Esophagus muscularis mucosa (tissue), 4 donors: ENCODE measurements at regions not wholly inside any gene's neighbourhood (a gene's known extent, or its start where the extent isn't known, plus 50 kb on each side); places are given as distances from the start of the nearest gene placed in this dataset.

ENCODE experiments used
- DNase-seq: peaks from one replicate; pipeline ENCODE4 v3.0.0-alpha.2; 2017; ENCODE audit errors: extremely low spot score
- H3K27ac ChIP-seq, 4 donors: fragments of 200-600 bp; sonication (generic); replicated peaks in 1 of 4; 1 replicate in 3 of 4; 2 replicates in 1 of 4; pipeline ENCODE4 v1.5.1; 2016 to 2019; ENCODE audit warnings: mild to moderate bottlenecking in 1 of 4
- H3K27me3 ChIP-seq, 4 donors: fragments of 200-600 bp; sonication (generic); one replicate each; pipeline versions ENCODE4 v1.5.1 to v1.6.0; 2016 to 2019
- H3K36me3 ChIP-seq, 4 donors: fragments of 200-600 bp; sonication (generic); one replicate each; pipeline ENCODE4 v1.5.1; 2016 to 2019
- H3K4me1 ChIP-seq, 4 donors: fragments of 200-600 bp; sonication (generic); one replicate each; pipeline ENCODE4 v1.5.1; 2016 to 2019
- H3K4me3 ChIP-seq, 4 donors: fragments of 200-600 bp; sonication (generic); 1 replicate in 2 of 4; 2 replicates in 2 of 4; pipeline ENCODE4 v1.5.1; 2016 to 2019; ENCODE audit warnings: mild to moderate bottlenecking in 4 of 4, moderate library complexity in 1 of 4
- H3K9me3 ChIP-seq, 4 donors: fragments of 200-600 bp; sonication (generic); 1 replicate in 3 of 4; 2 replicates in 1 of 4; pipeline ENCODE4 v1.5.1; 2016 to 2019
- CTCF ChIP-seq, 3 experiments: fragments of 200-600 bp in 2 of 3; fragments of 450-650 bp in 1 of 3; sonication (generic) in 2 of 3; IDR thresholded peaks; one replicate each; pipeline ENCODE4 v1.5.1; 2017 to 2019; ENCODE audit warnings: antibody characterized with exemption in 3 of 3, mild to moderate bottlenecking in 2 of 3, moderate library complexity in 1 of 3
- EP300 ChIP-seq: sonication (generic); formaldehyde crosslinking; IDR thresholded peaks from one replicate; pipeline ENCODE4 v1.6.1; 2017; ENCODE audit warnings: antibody characterized with exemption
- POLR2A ChIP-seq: fragments of 450-650 bp; IDR thresholded peaks from one replicate; pipeline ENCODE4 v1.6.1; 2017; ENCODE audit warnings: antibody characterized with exemption, moderate library complexity, mild to moderate bottlenecking, low read depth
- POLR2AphosphoS5 ChIP-seq, 2 donors: sonication (generic); formaldehyde crosslinking; IDR thresholded peaks; one replicate each; pipeline ENCODE4 v1.6.1; 2017; ENCODE audit warnings: antibody characterized with exemption in 2 of 2
- WGBS: methylation state at CpG from one replicate; pipeline ENCODE4 v1.1.5; 2018; 5-methylcytosine and 5-hydroxymethylcytosine counted together
- intact Hi-C: fragments of 100-400 bp; cut with DNase I; formaldehyde crosslinking; loops from one replicate; pipeline ENCODE4 v1.15.1; 2023

GRCh38 chr2:215695861-215696260 is 260.0 kb upstream of the FN1 start:
- Histone ChIP-seq H3K4me1 (peaks cover 3 to 44% (median 42%) of the 10 kb centered on the region in 4 donors), H3K27ac (no peak overlapping the region), H3K27me3 (no peaks in the 10 kb centered on the region), H3K36me3 (no peaks in the 10 kb centered on the region), H3K4me3 (no peak overlapping the region), H3K9me3 (no peaks in the 10 kb centered on the region)
- DNase-seq, result no peak
- intact Hi-C loops, result no loop called here
- 94% methylated on average over 4 of the region's 4 CpGs for WGBS
- no peak for TF ChIP-seq CTCF (IDR thresholded peaks at IDR 0.05)
- no peak for TF ChIP-seq EP300
- no peak for TF ChIP-seq POLR2AphosphoS5 (IDR thresholded peaks at IDR 0.05)
- no peak for TF ChIP-seq POLR2A

GRCh38 chr2:215693999-215694580 is 258.2 kb upstream of the FN1 start:
- H3K36me3 ChIP-seq, result no peaks in the 10 kb centered on the region
- H3K27me3 ChIP-seq, result no peaks in the 10 kb centered on the region
- H3K27ac ChIP-seq, result peak overlapping the region; percentile 61 to 73 (median 69)
- no peak for DNase-seq
- TF ChIP-seq POLR2A, result no peak
- TF ChIP-seq POLR2AphosphoS5 (IDR thresholded peaks at IDR 0.05), result no peak
- no peak for TF ChIP-seq CTCF (IDR thresholded peaks at IDR 0.05)
- no peak for TF ChIP-seq EP300
- H3K4me3 ChIP-seq, result no peak overlapping the region
- 77% methylated on average over 1 of the region's 1 CpG for WGBS
- H3K4me1 ChIP-seq, result peaks cover 3 to 31% (median 31%) of the 10 kb centered on the region in 4 donors
- no peaks in the 10 kb centered on the region for H3K9me3 ChIP-seq
- intact Hi-C loops, result no loop called here

- no peaks in the 10 kb centered on the region for H3K36me3 ChIP-seq
- TF ChIP-seq POLR2A, result no peak
- TF ChIP-seq CTCF (IDR thresholded peaks at IDR 0.05), result no peak
- TF ChIP-seq EP300, result no peak
- TF ChIP-seq POLR2AphosphoS5 (IDR thresholded peaks at IDR 0.05), result no peak
- H3K4me3 ChIP-seq, result no peak overlapping the region
- 44% methylated on average over 3 of the region's 3 CpGs for WGBS
- H3K27ac ChIP-seq, result peak overlapping the region; percentile 61 to 73 (median 69)
- H3K27me3 ChIP-seq, result no peaks in the 10 kb centered on the region
- DNase-seq, result no peak
- intact Hi-C loops, result no loop called here
- peaks cover 3 to 31% (median 31%) of the 10 kb centered on the region in 4 donors for H3K4me1 ChIP-seq
- H3K9me3 ChIP-seq, result no peaks in the 10 kb centered on the region
These were observed 257.5 kb upstream of the FN1 start for GRCh38 chr2:215693193-215693998.

GRCh38 chr2:215692387-215693079 is 256.7 kb upstream of the FN1 start:
- H3K36me3 ChIP-seq, result no peaks in the 10 kb centered on the region
- peak overlapping the region; percentile 61 to 73 (median 69) for H3K27ac ChIP-seq
- DNase-seq, result no peak
- intact Hi-C loops, result no loop called here
- WGBS, result 72% methylated on average over 1 of the region's 1 CpG
- no peak for TF ChIP-seq POLR2A
- TF ChIP-seq CTCF (IDR thresholded peaks at IDR 0.05), result no peak
- no peak for TF ChIP-seq EP300
- TF ChIP-seq POLR2AphosphoS5 (IDR thresholded peaks at IDR 0.05), result no peak
- H3K4me1 ChIP-seq, result peaks cover 3 to 31% (median 31%) of the 10 kb centered on the region in 4 donors
- H3K27me3 ChIP-seq, result no peaks in the 10 kb centered on the region
- no peak overlapping the region for H3K4me3 ChIP-seq
- H3K9me3 ChIP-seq, result no peaks in the 10 kb centered on the region
